ENCODE measurements at regions not wholly inside any gene's neighbourhood (a gene's known extent, or its start where the extent isn't known, plus 50 kb on each side); places are given as distances from the start of the nearest gene placed in this dataset.
"Not testable (repeated sequence)": the region's sequence is repeated elsewhere in the genome, so short reads cannot be mapped to it uniquely, and the experiment has no call there.

DNA sequence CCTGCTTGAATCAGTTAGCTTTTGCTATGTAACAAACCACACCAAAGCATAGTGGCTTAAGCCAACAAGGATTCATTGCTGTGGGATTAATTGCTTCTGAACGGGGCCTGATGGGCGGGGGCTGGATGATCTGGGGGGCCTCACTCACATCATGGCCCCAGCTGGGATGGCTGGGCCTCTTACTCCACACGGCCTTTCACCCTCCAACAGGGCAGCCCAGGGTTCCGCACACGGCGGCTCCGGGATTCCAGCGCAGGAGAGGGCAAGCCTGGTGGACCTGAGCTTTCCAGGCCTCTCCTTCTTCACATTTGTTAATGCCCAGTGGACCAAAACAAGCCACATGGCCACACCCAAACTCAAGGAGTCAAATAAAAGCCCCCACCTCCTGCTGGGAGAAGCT, 86.3 kb upstream of the PHLPP1 start:
- no peak for ATAC-seq
- no peak for DNase-seq (ENCODE audit: missing footprints)
- intact Hi-C loops (cut with DNase I), result no loop called here

DNA sequence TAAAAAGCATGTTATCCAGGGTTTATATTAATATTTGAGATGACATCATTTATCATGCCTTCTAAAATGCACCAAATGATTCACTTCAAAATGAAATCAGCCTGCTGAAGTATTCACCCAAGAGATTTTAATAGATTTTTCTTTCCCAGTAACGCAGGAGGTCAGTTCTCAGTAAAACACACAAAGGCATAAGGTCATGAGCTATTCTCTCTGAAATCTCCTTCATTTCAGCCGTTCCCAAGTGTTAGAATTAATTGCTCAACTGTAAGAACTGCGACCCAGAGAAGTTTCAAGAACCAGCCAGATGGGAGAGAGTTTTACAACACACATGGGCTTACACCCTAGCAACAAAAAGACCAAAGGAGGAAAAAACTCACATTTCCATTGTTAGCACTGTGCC, 84.2 kb upstream of the PHLPP1 start:
- DNase-seq (ENCODE audit: missing footprints), result no peak
- intact Hi-C loops (cut with DNase I), result no loop called here
- no peak for ATAC-seq

DNA sequence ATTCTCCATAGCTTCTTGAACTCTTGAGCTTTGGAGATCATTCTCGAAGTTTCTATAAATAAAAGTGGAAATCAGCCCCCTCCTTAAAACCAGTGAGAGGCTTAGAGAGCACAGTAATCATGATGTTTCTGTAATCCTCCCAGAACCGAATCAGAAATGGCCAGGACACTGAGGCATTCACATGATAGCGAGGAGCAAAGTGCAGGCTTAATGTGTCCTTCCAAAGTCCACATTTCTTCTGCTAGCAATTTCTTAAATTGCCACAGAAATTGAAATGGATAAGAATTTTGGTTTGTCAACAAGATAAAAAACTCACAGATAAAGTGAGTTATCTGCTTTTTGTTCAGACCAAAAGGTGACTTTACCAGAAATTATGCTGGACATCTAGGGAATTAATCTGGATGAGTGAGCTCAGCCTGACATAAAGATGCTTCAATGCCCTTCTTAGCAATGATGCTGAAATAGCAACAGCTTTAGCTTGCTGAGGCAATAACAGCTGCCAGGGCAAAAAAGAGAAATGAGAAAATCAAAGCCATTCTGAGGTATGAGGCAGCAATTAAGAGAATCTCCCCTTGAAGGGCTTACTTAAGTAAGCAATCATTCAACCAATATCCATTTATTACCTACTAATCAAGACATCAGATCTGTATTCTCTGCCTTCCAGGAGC, 82.4 kb upstream of the PHLPP1 start:
- ATAC-seq, result no peak
- intact Hi-C loops (cut with DNase I), result no loop called here
- no peak for DNase-seq (ENCODE audit: missing footprints)

DNA sequence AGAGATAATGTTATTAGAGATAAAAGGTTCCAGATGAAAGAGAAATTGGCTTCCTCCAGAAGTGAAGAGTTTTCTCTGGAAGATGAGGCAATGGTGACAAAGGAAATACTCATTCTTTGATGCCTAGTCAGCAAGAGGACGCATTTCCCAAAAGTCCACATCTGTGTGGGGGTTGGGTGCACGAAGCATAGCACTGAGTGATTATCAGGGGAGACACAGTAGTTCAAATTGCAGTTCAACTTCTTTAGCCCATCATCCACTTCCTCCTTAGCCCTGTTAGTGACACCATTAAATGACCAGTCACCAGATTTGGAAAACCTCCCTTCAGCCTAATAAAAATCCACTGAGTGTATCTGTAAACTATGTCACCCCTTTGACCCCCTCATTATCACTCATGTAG, 80.9 kb upstream of the PHLPP1 start:
- DNase-seq (ENCODE audit: missing footprints), result no peak
- intact Hi-C loops (cut with DNase I), result no loop called here
- ATAC-seq, result no peak

DNA sequence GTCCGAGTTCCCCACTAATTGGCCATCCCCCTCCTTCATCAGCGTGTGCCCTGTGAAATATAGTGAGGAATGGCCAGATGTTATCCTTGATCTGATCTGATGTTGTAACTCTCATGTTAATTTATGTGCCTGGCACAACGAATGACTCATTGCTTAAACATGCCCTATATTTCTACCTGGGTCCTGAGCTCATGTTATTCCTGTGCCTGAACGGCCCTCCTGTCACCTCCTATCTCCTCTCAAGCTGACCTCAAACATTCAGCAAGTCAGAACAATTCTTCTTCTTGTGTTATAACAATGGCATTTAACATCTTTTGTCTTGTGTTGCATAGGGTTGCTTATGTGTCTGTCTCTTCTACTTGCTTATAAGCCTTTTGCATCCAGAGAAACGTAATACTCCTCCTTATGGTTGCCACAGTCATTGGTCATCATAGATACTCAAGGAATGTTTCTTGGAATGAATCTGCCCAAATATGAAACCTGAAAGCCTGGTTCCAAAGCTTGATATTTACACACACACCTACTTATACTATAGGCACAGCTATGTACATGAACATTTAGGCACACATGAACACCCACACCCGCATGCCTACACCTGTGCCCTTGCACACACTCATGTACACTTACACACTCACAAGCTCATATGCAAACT, 80.2 kb upstream of the PHLPP1 start:
- intact Hi-C loops (cut with DNase I), result no loop called here
- ATAC-seq, result no peak
- no peak for DNase-seq (ENCODE audit: missing footprints)

DNA sequence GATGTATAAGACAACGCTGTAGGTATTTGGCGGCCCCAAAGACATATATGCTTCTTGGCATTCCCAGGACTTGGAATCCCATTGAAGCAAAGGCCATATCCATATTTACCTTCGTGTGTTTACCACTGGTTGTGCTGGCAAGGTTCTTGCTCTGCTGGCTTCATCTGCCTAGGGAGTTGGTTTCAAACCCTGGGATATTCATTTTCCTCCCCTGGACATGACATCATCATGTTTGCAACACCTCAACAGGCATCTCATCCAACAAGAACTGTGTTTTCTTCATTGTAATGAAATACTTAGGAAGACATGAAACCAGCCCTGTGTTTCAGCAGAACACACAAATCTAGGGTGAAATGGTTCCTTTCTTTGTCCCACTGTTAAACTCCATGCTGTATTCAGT, 77.9 kb upstream of the PHLPP1 start:
- no peak for DNase-seq (ENCODE audit: missing footprints)
- intact Hi-C loops (cut with DNase I), result no loop called here
- ATAC-seq, result no peak

DNA sequence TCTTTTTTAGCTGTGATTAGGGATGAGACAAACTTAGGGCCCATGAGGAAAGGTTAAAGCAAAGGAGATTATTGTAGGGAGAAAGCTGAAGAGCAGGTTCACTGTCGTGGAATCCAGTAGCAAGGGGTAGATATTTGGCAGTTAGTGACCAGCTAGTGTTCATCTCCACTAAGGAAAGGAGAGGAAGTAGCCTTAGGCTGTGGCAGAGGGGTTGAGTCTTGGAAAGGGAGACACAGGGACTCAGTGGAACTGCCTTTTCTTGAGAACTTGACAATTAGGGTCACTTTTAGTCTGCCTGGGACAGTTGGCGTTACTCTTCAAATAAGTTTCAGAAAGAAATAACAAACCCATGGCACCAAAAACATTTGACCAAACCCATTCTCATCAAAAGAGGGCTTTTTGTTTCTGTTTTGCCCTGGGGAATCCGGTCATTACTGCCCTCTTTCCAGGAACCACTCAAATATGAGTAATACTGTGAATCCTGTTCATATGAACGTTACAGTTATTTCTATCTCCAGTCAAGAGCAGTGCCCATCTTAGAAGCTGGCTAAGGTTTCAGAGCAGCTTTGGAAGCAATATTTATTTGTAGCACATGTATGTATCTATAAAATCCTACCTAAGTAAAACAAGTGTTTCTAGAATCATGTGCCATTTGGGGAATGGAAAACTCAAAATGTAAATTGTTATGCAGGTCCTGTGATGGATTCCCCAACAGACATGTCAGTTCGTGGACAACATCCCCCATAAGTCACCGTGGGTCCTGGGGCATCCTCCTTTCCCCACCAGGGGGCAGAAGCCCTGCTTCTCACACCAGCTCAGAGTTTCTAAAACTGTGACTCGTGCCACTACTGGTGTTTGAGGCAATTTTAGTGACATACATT, 77.3 kb upstream of the PHLPP1 start:
- intact Hi-C loops (cut with DNase I), result no loop called here
- ATAC-seq, result no peak
- DNase-seq (ENCODE audit: missing footprints), result no peak

DNA sequence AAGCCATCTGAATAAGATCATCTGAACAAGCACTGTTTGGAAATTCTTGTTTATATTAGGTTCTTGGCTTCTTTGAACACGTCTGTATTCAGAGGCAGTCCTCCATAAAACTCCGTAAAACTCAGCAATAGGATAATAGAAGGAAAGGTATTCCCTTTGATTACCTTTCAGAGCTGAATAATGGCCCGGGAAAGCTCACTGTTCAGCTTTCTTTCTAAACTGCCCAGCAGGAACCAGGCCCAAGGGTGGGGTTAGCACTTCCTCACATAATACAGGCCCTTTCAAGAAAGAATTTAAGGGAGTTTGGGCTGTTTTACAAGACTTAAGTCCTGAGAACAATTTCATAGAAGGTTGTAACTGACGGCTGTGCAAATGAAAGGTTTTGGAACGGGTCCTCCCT, 72.2 kb upstream of the PHLPP1 start:
- no peak for ATAC-seq
- intact Hi-C loops (cut with DNase I), result no loop called here
- no peak for DNase-seq (ENCODE audit: missing footprints)

DNA sequence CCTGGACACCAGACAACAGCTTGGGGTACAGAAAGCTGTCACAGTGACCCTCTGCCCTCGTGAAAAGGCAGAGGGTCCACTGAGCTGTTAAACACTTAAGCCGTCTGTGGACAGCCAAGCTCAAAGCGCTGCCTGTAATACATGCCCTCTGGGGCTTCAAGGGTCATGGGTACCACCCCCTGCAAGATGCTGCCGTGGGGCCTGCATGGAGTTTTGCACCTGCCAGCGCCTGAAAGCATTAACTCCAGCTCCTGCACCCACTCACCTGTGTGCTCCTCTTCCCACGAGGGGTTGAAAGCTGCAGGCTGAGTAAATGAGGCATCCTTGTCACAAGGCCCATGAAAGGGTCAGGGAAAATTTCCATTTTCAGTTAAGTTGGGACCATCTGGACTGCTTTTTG, 70.6 kb upstream of the PHLPP1 start:
- no peak for ATAC-seq
- DNase-seq (ENCODE audit: missing footprints), result no peak
- intact Hi-C loops (cut with DNase I), result no loop called here

DNA sequence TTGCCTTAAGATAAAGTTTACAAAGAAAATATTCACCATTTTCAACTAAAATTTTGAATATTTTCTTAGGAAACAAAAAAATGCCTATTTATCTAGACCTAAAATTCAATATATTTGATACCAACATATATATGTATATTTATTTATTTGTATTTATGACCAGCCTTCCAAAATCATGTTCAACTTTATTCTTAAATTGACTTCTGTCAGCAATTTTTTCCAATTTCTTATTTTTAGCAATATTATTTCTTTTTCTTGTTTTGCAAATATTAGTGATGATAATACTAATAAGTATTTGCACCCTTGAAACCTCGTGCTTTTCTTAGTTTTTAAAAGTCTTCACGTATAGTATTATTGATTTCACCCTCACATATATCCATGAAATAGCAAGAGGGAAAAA, 68.2 kb upstream of the PHLPP1 start:
- ATAC-seq (no peak), DNase-seq (ENCODE audit: missing footprints) (no peak)

DNA sequence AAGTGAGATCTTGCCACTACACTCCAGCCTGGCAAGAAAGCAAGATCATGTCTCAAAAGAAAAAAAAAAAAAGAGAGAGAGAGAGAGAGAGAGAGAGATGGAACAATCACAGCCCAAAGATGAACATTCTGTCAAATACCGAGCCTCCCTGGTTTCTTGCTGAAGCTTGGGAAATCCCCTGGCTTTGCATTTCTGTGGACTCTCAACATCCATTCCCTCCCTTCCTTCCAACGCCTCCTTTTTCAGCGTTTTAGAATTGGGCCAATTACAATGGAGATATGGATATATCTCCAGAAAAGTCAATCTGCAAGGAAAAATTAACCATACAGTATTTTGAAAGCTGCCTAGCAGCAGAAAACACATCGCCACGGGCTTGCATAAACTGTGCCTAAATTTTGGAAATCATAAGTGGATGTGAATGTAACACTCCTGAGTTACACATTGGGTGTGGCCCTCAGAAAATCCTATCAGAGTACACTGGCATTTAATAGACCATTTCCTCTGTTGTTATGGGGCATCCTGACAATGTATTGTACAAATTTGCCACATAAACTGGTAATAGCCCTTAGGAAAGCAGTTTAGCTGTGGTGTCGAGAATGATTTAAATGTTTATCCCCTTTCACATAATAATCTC, 67.2 kb upstream of the PHLPP1 start:
- ATAC-seq (no peak), DNase-seq (ENCODE audit: missing footprints) (no peak)
- intact Hi-C loops (cut with DNase I), result no loop called here

More for the DNA sequence above, 68.2 kb upstream of the PHLPP1 start:
- intact Hi-C loops (cut with DNase I), result no loop called here

DNA sequence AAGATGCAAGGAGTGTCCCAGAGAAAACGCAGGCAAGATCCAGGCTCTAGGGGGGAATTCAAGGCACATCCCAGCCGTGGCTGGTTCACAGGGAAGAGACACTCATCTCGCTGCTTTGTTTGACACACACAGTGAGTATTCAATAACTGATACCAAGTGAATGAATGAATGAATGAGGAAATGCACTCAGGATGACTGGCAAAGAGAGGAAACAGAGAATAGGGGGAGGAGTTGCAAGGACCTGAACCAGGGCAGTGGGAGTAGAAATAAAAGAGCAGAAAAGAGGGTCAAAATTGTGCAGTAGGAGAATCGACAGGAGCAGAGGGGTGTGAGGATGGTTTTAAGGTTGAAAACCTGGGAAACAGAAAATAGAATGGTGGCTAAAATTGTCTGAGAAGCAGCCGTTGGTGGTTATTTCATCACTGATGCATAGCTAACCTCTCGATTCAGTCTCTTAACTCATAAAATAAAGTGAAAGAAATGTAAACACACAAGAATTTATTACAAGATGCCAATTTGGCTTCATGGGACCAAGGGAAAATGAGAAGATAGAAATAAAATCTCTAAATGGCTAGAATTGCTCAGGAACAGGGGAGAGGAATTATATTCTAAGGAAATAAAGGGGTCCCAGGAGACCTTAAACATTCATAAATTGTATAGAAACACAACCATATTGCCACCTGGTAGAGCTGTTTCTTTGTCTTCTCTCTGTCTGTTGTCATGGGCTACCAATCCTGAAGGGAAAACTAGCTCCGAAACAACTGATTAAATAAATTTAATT, 63.9 kb upstream of the PHLPP1 start:
- ATAC-seq (no peak), DNase-seq (ENCODE audit: missing footprints) (no peak)
- intact Hi-C loops (cut with DNase I), result no loop called here

DNA sequence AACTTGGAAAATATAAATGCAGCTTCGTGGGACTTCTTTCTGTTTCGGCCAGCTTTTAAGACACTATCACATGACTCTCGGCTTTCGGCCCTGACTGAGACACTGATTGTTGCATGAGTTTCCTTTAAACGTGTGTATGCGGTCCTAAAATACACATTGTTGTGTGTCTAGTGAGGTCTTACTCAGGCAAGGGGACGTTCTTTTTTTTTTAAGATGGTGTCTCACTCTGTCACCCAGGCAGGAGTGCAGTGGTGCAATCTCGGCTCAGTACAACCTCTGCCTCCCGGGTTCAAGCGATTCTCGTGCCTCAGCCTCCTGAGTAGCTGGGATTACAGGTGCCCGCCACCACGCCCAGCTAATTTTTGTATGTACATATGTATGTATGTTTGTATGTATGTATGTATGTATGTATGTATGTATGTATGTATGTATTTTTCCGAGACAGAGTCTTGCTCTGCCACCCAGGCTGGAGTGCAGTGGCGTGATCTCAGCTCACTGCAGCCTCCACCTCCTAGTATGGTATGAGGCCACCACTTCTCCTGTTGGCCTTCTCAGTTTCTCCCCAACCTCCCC, 63.2 kb upstream of the PHLPP1 start:
- intact Hi-C loops (cut with DNase I); ATAC-seq; DNase-seq (ENCODE audit: missing footprints): not testable (repeated sequence)

DNA sequence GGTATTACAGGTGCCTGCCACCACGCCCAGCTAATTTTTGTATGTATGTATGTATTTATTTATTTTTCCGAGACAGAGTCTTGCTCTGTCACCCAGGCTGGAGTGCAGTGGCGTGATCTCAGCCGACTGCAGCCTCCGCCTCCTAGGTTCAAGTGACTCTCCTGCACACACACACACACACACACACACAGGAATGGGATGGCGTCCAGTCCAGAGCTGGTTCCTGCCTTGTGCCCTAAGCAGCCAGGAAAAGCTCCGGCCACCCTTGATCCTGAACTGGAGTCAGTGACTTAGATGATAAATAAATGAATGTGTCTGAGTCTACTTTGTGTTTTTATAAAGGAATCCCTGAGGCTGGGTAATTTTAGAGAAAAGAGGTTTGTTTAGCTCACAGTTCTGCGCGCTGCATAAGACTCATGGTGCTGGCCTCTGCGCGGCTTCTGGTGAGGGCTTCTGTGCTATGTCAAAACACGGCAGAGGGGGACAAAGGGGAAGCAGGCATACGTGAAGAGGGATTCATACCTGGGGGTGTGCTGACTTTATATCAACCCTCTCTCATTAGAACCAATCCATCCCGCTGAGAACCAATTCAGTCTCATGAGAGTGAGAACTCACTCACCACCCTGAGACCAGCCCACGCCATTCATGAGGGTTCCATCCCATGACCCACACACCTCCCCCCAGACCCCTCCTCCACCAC, 59.7 kb upstream of the PHLPP1 start:
- ATAC-seq (no peak), DNase-seq (ENCODE audit: missing footprints) (no peak)
- intact Hi-C loops (cut with DNase I), result no loop called here

DNA sequence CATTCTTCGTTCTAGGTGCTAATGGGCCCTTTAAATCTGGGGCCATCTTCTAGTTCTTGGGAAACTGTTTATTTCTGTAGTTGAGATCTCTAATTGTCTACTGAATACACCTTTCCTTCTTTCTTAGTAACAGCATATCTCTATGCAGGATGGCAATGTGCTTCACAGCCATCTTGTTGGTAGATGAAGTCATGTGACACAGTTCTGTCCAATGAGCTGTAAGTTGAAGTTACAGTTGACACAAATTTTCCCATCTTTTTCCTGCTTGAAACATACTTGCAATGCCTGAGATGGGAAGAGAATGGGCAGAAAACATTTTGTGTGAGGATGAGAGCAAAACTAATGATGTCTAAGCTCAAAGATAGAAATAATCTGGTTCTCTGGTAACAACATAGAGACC, 57.3 kb upstream of the PHLPP1 start:
- ATAC-seq (no peak), DNase-seq (ENCODE audit: missing footprints) (no peak)
- intact Hi-C loops (cut with DNase I), result no loop called here

DNA sequence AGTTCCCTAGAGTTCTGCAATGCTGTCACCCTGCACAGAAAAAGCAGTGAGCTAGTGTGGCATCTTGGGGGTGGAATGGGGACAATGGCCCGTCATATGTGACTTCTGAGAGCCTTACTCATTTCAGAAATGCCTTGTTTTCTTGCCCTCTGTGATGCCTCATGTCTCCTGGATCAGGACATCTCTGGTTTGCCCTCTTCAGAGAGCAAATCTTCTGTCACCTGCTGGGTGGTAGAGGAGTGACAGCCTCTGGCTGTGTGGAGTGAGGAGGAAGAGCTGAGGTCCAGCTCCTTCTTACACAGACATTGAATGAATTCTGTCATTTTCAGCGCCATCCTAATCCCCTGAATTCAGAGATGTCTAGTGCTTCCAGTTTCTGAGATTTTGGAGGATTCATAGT, 55.6 kb upstream of the PHLPP1 start:
- intact Hi-C loops (cut with DNase I), result no loop called here
- ATAC-seq (no peak), DNase-seq (ENCODE audit: missing footprints) (no peak)

DNA sequence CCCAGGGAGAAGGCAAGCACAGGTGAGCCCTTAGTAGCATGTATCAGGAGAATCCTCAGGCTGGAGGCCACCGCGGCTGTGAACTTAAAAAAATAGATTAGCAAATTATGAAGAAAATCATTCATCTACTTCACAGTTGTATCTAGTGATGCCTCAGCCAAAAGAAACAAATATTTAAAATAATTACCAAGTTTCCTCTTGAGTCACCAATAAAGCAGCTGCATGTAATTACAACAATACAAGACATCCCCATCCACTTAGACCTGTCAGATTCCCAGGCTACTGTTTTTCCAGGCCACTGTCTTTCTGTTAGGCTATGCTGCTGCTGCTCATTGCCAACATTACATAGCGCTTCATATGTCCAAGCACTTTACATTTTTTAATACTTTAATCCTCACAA, 54.6 kb upstream of the PHLPP1 start:
- intact Hi-C loops (cut with DNase I), result no loop called here
- DNase-seq (ENCODE audit: missing footprints) (no peak), ATAC-seq (no peak)

DNA sequence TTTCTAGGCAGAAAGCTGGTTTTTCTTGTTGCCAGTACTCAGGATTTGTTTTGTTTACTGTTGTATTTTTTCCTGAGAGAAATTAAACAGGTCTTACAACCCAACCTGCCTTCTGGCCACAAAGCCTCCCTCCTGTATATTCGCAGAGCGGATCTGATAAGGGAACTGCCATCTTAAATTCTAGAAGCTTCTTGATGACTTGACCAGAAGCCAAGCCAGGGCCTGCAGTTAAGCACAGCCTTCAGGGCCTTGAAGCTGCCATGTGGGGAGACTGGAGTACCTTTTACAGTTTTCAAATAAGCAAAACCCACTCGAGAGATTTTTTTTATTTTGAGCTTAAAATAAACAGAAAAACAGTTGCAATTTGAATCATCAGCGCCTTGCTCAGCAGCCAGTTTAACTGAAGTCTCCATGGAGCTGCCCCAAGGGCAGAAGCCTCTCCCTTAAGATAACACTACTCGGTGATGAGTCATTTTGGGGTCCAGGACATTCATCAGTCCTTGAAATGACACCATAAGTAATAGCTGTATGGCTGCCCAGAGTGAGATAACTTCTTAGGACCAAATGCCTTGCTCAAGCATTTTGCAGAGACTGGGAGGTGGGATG, 51.5 kb upstream of the PHLPP1 start:
- intact Hi-C loops (cut with DNase I), result no loop called here
- ATAC-seq (peak; percentile 59), DNase-seq (ENCODE audit: missing footprints) (no peak)
